GM18517 (cell line): ENCODE measurements at regions not wholly inside any gene's neighbourhood (a gene's known extent, or its start where the extent isn't known, plus 50 kb on each side); places are given as distances from the start of the nearest gene placed in this dataset.

Source experiments
- ATAC-seq: cut with Tn5 transposase; IDR thresholded peaks from one replicate; pipeline ENCODE4 v1.9.1; 2021; ENCODE audit warnings: mild to moderate bottlenecking, moderate library complexity; ENCODE audit not compliant: unreplicated experiment

DNA sequence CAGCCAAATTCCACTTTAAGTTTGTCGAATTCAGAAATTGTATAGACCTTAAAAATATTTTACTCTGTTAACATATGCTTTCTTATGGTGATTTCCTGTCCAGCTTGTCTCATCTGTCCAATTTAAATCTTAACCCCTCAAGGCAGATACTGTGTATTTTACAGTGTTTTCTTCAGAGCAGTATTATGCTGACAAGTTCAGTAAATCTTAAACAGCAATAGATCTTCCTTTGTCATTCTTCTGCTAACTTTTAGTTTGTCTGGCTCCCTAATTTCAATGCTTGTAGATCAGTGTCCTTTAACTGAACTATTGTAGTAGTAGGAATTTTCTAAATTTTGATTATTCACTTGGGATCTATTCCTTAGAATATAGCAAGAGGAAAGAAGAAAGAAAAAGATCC, 52.8 kb upstream of the MEIS1 start:
- ATAC-seq, result no peak

DNA sequence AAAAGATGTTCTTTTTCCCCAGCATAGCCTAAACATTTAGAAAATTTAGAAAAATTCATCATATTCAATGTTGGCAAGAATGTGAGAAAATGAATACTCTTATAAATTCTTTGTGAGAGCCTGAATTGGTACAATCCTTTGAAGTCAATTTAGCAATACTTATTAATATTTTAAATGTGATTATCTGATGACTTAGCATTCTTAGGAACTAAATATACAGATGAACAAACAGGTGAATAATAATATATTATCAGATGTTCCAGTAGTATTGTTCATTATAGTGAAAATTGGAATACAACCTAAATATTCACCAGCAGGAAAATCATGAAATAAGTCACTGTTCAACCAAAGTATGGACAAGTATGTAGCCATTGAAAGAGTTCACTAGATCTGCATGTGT, 55.5 kb upstream of the MEIS1 start:
- no peak for ATAC-seq

DNA sequence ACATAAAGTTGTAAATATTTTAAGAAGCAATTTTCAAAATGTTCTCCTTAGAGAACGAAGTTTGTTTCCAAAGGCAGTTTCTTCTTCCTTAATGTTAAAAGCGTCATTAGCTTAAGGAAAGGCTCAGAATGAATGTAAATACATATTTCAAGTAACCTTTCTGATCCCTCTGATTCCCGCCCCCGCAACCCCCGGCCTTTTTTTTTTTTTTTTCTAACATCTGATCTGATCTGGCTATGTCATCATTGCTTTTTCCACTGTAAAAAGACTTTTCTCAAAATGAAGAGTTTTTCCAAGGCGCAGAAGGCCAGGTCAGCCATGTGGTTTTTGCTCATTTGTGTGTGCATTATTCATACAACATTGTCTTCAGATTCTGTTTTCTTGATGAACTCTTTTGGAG, 57.1 kb upstream of the MEIS1 start:
- ATAC-seq, result no peak

DNA sequence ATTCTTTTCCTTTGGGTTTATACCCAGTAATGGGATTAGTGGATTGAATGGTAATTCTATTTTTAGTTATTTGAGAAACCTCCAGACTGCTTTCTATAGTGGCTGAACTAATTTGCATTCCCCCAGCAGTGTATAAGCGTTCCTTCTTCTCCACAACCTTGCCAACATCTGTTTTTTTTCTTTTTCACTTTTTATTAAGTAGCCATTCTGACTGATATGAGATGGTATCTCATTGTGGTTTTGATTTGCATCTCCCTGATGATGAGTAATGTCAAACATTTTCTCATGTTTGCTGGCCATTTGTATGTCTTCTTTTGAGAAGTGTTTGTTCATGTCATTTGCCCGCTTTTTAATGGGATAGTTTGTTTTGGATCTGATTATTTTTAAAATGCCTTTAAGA, 64.1 kb upstream of the MEIS1 start:
- no peak for ATAC-seq

DNA sequence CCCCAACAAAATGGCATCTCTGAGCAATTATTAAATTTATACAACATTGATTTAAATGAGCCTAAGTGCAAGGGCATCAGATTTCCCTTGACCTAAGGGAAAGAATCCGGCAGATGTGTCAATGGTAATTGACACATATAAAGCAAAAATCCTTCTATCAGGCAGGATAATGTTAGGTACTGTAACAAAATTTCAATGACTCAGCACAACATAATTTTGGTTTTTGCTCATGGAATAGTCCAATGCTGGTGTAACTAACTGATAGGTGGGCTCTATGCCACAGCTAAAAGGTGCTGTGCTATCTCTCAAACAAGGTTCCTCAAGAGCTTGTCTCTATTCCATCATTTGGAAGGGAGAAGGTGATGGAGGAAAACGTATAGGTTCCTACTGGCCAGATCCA, 68.3 kb upstream of the MEIS1 start:
- ATAC-seq, result no peak

DNA sequence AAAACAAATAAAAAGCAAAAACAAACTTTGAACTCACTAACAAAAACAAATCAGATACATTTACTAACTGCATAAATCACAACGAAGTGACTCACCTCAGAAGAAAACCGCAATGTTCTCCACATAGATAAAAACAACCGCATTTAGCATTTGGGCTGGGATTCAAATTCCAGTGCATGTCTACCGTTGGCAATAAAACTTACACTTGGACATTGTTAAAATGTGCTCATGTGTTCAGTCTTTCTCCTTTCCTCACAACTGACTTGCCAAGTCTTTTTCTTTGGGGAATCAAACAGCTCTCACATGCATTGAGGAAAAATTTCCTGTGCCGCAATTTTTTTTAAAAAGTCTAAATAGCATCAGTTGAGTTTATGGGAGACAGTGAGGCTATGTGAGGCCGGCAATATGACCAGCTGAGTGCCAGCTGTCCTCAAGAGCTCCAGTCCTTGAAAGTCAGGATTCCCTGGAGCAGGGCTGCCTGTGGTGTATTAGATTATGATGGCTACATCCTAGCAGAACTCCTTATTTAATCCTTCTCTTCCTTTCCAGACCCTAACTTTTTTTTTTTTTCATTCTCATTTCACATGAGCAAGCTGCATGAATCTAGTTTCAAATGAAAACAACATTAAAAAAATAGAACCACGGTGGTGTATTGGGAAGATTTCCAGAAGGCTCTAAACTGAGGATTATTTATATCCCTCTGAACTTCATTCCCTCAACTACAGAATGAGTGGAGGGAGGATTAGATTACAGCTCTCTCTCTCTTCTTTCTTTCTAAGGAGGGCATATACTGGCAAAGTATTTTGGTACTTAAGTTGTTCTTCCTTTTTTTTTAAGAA, 70.2 kb upstream of the MEIS1 start:
- no peak for ATAC-seq

DNA sequence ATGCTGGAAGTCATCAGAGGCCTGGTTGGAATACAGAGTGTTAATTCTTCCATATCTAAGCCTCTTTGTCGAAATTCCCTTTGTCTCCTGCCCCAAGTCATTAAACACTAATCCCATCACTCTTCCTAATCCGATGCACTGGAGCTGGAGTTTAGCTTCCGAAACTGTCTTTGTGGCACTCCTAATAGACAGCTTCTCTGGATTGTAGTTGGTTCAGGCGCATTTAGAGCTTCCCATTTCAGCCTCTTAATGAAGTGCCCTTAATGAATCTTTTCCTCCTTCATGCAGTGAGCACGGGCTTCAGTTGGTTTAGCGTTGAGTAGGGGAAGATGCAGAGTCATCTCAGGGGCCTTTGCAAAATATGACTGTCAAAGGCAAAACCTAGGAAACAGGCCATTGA, 72.2 kb upstream of the MEIS1 start:
- ATAC-seq, result no peak

DNA sequence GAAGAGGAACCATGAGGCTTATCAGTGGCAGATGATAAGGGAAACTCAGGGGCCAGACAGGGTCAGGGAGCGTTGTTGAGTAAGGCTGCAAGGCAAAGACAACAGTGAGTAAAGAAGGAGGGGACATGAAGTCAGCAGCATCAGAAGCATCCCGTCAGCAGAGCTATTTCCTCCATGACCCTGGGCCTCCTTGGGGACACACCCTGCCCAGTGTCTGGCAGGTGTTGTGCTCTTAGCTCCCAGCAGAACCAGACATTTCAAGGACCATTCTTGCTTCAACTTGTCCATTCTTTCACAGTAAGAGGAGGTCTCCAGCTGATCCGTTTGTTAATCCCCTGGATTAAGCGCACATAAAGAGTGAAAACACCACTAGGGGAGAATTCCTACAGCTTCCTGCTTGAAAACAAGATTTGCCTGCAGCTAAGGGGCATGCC, 88.7 kb upstream of the MEIS1 start:
- no peak for ATAC-seq

DNA sequence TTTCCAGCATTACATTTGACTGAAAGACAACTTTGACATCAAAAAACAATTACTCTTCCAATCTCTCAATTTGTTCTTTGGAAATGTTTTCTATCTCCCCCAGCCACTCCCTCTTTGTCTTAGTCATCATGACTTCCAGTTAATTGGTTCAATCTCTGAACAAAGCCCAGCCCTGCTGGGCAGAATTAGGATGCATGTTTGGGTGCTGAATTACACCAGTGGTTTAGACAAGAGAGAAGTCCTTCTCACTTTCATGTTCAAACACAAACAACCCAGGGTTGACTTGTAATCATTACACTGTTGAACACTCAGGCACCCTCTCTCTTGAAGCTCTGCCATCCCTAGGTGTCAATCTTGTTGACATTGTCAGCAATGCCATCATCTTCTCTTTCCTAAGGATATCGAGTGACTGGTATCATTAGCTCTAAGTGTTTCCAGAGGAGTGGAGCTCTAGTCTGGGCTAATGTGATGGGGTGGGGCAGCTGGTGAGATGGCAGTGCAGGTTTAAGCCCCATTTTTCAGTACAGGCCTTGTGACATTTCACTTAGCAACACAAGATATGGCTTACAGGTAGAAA, 90.8 kb upstream of the MEIS1 start:
- ATAC-seq, result no peak

DNA sequence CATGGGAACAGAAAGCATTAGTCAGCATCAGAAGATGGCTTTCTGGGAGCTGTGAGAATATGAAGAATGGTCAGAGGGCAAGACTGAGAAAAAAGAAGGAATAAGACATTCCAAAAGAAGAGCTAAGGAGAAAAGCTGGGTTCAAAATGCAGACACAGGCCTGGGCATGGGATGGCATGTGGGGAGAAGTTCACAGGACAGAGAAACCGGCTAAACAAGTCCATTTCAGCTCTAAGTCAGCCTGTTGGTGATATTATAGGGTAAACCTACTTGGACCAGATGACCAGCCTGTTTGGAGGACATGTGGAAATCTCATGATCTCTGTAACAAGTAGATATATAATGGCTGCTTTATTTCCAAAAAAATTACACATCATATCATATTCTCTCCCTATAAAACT, 91.7 kb upstream of the MEIS1 start:
- no peak for ATAC-seq

DNA sequence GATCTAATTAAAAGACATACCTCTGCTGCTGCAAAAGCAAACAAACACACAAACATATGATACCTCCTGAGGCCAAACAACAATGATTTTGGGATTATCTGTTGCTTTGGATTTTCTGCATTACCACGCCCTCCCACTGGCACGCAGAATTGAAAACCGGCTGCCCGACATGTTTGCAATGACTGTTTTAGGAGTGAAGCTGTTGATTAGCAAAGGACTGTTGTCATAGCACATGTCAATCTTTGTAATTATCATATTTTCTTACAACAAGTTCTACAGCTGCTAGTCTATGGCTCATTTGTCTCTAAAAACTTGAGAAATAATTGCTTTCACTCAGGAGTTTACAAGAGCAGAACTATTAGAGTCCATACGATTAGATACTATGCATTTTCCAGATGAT, 94.4 kb upstream of the MEIS1 start:
- no peak for ATAC-seq

DNA sequence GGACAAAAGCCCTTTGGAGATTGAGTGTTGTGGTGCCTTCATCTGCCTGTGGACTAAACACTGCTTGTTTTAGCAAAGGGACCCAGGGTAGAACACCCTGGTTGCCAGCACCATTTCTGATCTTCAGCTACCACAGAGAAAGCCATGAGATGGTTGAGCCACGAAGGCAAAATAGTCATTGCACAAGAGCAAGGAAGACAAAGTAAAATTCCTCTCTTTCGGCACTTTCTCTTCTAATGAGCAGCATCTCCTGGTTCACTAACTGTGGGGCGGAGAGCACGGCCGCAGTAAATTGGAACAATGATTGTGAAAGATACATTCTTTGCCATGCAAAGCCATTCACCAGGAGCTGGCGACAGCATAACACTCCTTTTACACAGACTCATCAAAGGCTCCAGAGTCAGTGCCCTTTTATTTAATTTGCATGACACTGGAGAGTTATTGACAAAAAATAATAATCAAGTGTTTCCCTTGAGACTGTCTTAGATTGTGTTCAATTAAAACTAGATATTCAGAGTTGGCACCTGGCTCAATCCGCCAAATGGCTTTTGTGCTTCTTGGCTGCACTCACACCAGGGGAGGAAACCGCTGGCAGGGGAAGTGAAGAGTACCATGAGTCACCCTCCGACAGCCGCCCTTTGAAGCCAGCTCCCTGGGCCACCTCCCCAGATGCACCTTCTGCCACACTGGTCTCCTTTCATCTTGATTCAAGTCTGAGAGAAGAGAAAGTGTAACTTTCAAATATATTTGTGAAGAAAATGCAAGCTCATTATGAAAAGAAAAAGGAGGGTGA, 100.5 kb upstream of the MEIS1 start:
- ATAC-seq, result no peak

DNA sequence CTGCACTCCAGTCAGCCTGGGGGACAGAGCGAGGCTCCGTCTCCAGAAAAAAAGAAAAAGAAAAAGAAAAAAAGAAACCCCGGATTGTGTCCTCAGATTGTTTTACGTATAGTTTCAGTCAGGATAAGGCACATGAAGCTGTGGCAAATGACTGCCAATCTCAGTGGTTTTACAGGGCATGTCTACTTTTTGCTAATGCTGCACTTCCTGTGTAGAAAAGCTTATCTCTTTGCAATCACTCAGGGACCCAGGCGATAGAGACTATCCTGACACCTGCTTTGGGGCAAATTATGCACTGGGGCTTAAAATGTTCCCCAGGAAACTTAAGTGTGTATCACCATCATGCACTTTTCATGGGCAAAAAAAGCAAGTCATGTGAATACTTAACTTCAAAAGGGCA, 103.7 kb upstream of the MEIS1 start:
- ATAC-seq, result no peak

DNA sequence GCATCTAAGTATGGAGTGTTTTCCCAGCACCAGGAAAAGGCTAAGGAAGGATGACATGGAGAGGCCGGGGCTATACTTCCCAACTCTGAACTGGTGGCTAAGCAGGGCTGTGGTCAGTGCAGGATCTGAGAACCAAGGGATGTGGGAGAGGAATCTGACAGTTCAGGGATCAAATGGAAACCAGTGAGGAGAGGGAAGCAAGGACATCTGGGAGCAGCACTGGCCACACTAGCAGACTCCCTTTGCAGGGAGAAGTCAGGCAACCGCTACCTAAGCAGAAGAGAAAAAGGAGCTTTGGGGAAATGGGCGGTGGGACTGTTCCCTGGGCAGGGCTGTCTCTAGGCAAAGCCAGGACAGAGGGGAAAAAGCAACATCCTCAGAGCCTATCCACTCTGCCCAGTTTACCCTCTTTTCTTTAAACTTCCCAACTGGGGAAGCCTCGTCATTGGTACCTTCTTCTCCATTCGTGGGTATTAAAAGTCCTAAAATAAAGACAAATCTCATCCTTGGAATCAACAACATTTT, 105.8 kb upstream of the MEIS1 start:
- no peak for ATAC-seq

DNA sequence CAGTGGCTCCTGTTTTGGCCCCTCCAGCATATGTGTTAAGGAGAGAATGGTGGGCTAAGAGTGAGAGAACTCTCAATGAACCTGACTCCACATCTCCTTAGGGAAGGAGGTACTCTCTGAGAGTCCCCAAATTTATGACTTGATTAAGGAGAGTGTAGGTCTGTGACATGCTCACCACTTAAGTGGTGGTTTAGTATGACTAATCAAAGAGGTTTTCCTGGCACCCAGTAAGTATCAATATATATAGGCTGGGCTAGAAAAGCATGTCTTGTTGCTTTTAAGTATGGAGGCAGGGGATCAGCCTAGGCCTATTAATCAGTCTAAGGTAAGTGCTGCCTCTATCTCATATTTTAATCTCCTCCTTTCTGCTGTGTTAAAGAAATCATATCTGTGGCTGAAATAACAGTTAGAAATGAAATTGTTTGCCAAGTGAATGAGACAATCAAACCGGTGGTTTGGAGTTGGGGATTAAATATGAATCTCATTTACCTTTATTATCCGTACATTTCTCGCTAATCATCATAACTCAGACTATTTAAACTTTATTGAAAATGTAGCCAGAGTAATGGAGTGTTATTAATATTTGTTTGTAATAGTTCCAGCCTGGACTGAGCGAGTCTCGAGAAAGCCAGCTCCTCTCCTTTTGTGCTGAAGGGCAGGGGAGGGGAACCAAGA, 107.7 kb upstream of the MEIS1 start:
- ATAC-seq, result no peak

DNA sequence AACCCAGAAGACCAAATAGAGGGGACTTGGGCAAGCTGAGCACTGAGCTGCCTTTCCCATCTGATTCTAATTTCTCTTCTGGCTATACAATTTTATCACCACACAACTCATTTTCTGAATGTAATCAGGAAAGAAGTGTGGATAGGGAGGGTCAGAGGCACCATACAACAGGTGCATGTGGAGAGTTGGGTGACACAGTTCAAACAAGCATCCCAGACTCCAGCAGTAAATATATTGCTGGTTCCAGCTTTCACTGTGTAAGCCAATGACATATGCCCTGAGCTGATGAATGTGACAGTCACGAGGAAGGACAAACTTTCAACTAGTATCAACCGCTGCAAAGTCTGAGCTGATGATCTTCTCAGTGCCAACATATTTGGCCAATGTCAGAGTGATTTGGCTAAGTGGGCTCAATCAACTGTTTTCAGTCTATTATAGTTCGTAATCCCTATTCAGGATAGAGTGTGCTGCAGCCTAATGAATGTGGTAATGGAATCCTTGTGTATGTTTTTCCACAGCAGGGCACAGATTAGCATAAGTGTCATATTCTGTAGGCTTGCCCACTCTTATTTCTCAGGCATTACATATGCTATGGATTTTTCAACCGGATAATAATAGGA, 109.9 kb upstream of the MEIS1 start:
- no peak for ATAC-seq

DNA sequence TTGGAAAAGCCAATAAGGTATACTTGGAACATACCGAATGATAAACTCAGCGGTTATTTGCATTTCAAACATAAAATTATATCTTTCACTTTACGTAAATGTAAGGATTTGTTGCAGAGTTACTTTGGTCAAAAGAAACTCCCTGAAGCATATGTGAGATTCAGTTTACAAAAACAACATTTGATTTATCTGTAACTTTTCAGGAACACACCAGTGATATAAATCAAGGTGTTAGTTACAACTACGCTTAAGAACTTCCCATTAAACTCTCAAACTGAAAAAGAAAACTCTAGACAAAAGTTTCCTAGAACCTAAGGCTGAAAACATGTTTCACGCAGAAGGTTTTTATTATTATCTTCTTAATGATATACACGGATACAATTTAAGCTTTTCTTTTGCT, 110.6 kb upstream of the MEIS1 start:
- ATAC-seq, result no peak

DNA sequence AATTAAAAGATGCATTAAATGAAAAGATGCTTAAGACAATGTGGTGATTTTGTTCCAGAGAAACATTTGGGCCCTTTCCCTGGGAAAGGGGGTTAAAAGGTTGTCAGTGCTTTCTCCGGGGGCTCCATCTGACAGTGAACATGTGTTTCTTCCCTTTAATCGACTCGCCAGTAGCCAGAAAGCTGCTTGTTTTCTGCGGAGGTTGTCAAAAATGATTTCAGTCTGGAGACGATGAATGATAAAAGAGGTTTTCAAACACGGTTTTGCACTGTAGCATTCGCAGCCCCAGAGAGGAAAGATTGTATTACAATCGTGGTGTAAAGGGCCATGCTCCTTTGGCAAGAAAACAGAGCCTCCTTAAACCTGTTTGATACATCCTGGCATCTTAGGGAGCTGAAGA, 111.5 kb upstream of the MEIS1 start:
- no peak for ATAC-seq

DNA sequence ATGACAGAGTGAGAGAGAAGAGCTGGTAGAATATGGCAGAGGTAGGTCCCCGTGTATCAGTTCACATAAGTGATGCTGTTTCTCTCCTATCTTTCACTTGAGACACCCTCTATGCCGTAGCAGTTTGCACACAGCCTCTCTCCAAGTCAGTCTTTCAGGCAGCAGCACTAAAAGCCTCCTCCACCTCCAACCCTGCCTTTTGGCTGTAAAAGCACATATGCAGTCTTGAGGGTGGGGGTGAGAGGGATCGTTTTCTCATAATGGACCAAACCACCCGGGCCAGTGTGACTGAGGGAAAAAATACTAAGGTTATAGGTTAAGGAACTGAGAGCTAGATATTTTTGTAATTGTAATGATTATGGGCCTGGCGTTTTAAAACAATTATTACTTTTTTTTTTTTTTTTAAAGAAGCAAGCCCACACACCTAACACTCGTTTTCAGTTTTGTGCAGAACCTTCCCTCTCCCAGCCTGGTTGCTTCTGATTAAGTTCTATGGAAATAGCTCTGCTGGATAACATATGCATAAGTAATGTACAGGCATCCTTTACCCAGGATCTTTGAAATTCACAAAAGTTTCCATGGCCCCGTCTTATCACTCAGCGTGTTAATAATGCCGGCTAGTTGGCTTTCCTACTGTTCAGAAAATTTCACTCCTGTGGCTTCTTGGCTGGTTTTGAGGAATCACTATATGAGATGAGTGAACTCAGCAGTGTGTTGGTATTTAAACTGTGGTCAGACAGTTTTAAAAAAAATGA, 112.2 kb upstream of the MEIS1 start:
- no peak for ATAC-seq

DNA sequence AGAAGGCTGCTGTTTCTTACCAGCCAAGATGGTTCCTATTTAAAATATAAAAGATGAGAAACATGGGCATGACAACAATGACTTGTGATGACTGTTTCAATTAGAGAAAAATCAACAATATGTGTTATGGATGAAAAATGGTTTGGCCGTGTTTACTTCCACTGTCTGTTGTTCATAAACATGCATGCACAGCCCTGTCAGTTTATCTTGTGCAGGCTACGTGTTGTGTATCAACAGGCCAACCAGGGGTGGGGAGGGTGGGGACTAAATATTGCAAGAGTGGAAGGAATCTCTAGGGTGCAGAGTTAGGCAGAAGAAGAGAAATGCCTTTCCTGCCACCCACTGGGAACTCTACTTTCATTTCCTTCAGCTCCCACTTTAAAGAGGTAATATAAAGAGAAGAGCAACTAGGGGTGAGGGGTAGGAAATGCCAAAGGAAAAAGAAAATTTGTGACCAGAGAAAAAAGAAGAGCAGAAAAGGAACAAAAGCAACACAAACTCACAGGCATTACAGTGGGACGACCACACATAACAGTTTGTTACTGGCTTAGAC, 116.8 kb upstream of the MEIS1 start:
- no peak for ATAC-seq
